ENCODE measurements at regions not wholly inside any gene's neighbourhood (a gene's known extent, or its start where the extent isn't known, plus 50 kb on each side); places are given as distances from the start of the nearest gene placed in this dataset.

GRCh38 chr12:127412866-127413265 is 854.1 kb upstream of the TMEM132C start:
- Histone ChIP-seq H3K9ac (ENCODE audit: low read depth, low read length) (no peak overlapping the region), H3K27ac (ENCODE audit: low read length) (no peak overlapping the region), H3K4me3 (ENCODE audit: low read length) (no peak overlapping the region)

GRCh38 chr12:127414186-127414585 is 852.8 kb upstream of the TMEM132C start:
- H3K27ac ChIP-seq (ENCODE audit: low read length), result no peak overlapping the region
- H3K27me3 ChIP-seq (ENCODE audit: insufficient read depth, low read length), result no peaks in the 10 kb centered on the region
- H3K9me3 ChIP-seq (ENCODE audit: insufficient read depth, low read depth, low read length), result no peaks in the 10 kb centered on the region; the same call in 1 of the 2 replicates
- H3K36me3 ChIP-seq (ENCODE audit: insufficient read depth, low read depth, low read length), result no peaks in the 10 kb centered on the region
- H3K9ac ChIP-seq (ENCODE audit: low read depth, low read length), result no peak overlapping the region
- peaks cover 11% of the 10 kb centered on the region; the same call in 1 of the 2 replicates for H3K4me1 ChIP-seq (ENCODE audit: insufficient read depth, low read length)
- H3K4me3 ChIP-seq (ENCODE audit: low read length), result no peak overlapping the region

More at GRCh38 chr12:127412866-127413265, 854.1 kb upstream of the TMEM132C start:
- no peaks in the 10 kb centered on the region for H3K36me3 ChIP-seq (ENCODE audit: insufficient read depth, low read depth, low read length)
- no peaks in the 10 kb centered on the region; the same call in 1 of the 2 replicates for H3K9me3 ChIP-seq (ENCODE audit: insufficient read depth, low read depth, low read length)
- no peaks in the 10 kb centered on the region for H3K27me3 ChIP-seq (ENCODE audit: insufficient read depth, low read length)
- peaks cover 11% of the 10 kb centered on the region; the same call in 1 of the 2 replicates for H3K4me1 ChIP-seq (ENCODE audit: insufficient read depth, low read length)

- no peaks in the 10 kb centered on the region; the same call in 1 of the 2 replicates for H3K9me3 ChIP-seq (ENCODE audit: insufficient read depth, low read depth, low read length)
- H3K4me3 ChIP-seq (ENCODE audit: low read length), result no peak overlapping the region
- H3K4me1 ChIP-seq (ENCODE audit: insufficient read depth, low read length), result peaks cover 11% of the 10 kb centered on the region; the same call in 1 of the 2 replicates
- H3K27ac ChIP-seq (ENCODE audit: low read length), result no peak overlapping the region
- H3K36me3 ChIP-seq (ENCODE audit: insufficient read depth, low read depth, low read length), result no peaks in the 10 kb centered on the region
- no peaks in the 10 kb centered on the region for H3K27me3 ChIP-seq (ENCODE audit: insufficient read depth, low read length)
- no peak overlapping the region for H3K9ac ChIP-seq (ENCODE audit: low read depth, low read length)
These were observed 852.3 kb upstream of the TMEM132C start for GRCh38 chr12:127414636-127415035.

- Histone ChIP-seq H3K27ac (ENCODE audit: low read length) (no peak overlapping the region), H3K36me3 (ENCODE audit: insufficient read depth, low read depth, low read length) (no peaks in the 10 kb centered on the region), H3K27me3 (ENCODE audit: insufficient read depth, low read length) (no peaks in the 10 kb centered on the region), H3K4me3 (ENCODE audit: low read length) (no peak overlapping the region), H3K9me3 (ENCODE audit: insufficient read depth, low read depth, low read length) (no peaks in the 10 kb centered on the region; the same call in 1 of the 2 replicates), H3K4me1 (ENCODE audit: insufficient read depth, low read length) (peaks cover 11% of the 10 kb centered on the region; the same call in 1 of the 2 replicates), H3K9ac (ENCODE audit: low read depth, low read length) (no peak overlapping the region)
These were observed 850.2 kb upstream of the TMEM132C start for GRCh38 chr12:127416796-127417195.

- Histone ChIP-seq H3K27ac (ENCODE audit: low read length) (no peak overlapping the region), H3K4me3 (ENCODE audit: low read length) (no peak overlapping the region), H3K4me1 (ENCODE audit: insufficient read depth, low read length) (peaks cover 11% of the 10 kb centered on the region; the same call in 1 of the 2 replicates), H3K9ac (ENCODE audit: low read depth, low read length) (no peak overlapping the region), H3K36me3 (ENCODE audit: insufficient read depth, low read depth, low read length) (no peaks in the 10 kb centered on the region), H3K9me3 (ENCODE audit: insufficient read depth, low read depth, low read length) (no peaks in the 10 kb centered on the region; the same call in 1 of the 2 replicates), H3K27me3 (ENCODE audit: insufficient read depth, low read length) (no peaks in the 10 kb centered on the region)
These were observed 847.9 kb upstream of the TMEM132C start for GRCh38 chr12:127419111-127419510.

- Histone ChIP-seq H3K9ac (ENCODE audit: low read depth, low read length) (no peak overlapping the region), H3K27me3 (ENCODE audit: insufficient read depth, low read length) (no peaks in the 10 kb centered on the region), H3K9me3 (ENCODE audit: insufficient read depth, low read depth, low read length) (no peaks in the 10 kb centered on the region; the same call in 1 of the 2 replicates), H3K36me3 (ENCODE audit: insufficient read depth, low read depth, low read length) (no peaks in the 10 kb centered on the region), H3K4me3 (ENCODE audit: low read length) (no peak overlapping the region), H3K27ac (ENCODE audit: low read length) (no peak overlapping the region), H3K4me1 (ENCODE audit: insufficient read depth, low read length) (no peaks in the 10 kb centered on the region)
These were observed 845.4 kb upstream of the TMEM132C start for GRCh38 chr12:127421614-127422013.

GRCh38 chr12:127422935-127423566 is 843.9 kb upstream of the TMEM132C start:
- Histone ChIP-seq H3K9ac (ENCODE audit: low read depth, low read length) (no peak overlapping the region), H3K36me3 (ENCODE audit: insufficient read depth, low read depth, low read length) (no peaks in the 10 kb centered on the region)

GRCh38 chr12:127425474-127425873 is 841.5 kb upstream of the TMEM132C start:
- Histone ChIP-seq H3K4me1 (ENCODE audit: insufficient read depth, low read length) (no peaks in the 10 kb centered on the region), H3K4me3 (ENCODE audit: low read length) (no peak overlapping the region), H3K27me3 (ENCODE audit: insufficient read depth, low read length) (no peaks in the 10 kb centered on the region), H3K36me3 (ENCODE audit: insufficient read depth, low read depth, low read length) (no peaks in the 10 kb centered on the region), H3K9me3 (ENCODE audit: insufficient read depth, low read depth, low read length) (no peaks in the 10 kb centered on the region), H3K27ac (ENCODE audit: low read length) (no peak overlapping the region), H3K9ac (ENCODE audit: low read depth, low read length) (no peak overlapping the region)

More at GRCh38 chr12:127422935-127423566, 843.9 kb upstream of the TMEM132C start:
- no peaks in the 10 kb centered on the region for H3K27me3 ChIP-seq (ENCODE audit: insufficient read depth, low read length)
- no peaks in the 10 kb centered on the region; the same call in 1 of the 2 replicates for H3K9me3 ChIP-seq (ENCODE audit: insufficient read depth, low read depth, low read length)
- no peak overlapping the region for H3K27ac ChIP-seq (ENCODE audit: low read length)
- H3K4me1 ChIP-seq (ENCODE audit: insufficient read depth, low read length), result no peaks in the 10 kb centered on the region
- no peak overlapping the region for H3K4me3 ChIP-seq (ENCODE audit: low read length)

GRCh38 chr12:127428420-127428819 is 838.5 kb upstream of the TMEM132C start:
- Histone ChIP-seq H3K36me3 (ENCODE audit: insufficient read depth, low read depth, low read length) (no peaks in the 10 kb centered on the region), H3K9me3 (ENCODE audit: insufficient read depth, low read depth, low read length) (no peaks in the 10 kb centered on the region), H3K9ac (ENCODE audit: low read depth, low read length) (no peak overlapping the region), H3K4me3 (ENCODE audit: low read length) (no peak overlapping the region), H3K27ac (ENCODE audit: low read length) (no peak overlapping the region), H3K27me3 (ENCODE audit: insufficient read depth, low read length) (no peaks in the 10 kb centered on the region), H3K4me1 (ENCODE audit: insufficient read depth, low read length) (no peaks in the 10 kb centered on the region)

GRCh38 chr12:127429551-127430285 is 837.3 kb upstream of the TMEM132C start:
- Histone ChIP-seq H3K9me3 (ENCODE audit: insufficient read depth, low read depth, low read length) (no peaks in the 10 kb centered on the region), H3K4me1 (ENCODE audit: insufficient read depth, low read length) (no peaks in the 10 kb centered on the region), H3K4me3 (ENCODE audit: low read length) (no peak overlapping the region), H3K9ac (ENCODE audit: low read depth, low read length) (no peak overlapping the region), H3K27ac (ENCODE audit: low read length) (no peak overlapping the region), H3K27me3 (ENCODE audit: insufficient read depth, low read length) (no peaks in the 10 kb centered on the region), H3K36me3 (ENCODE audit: insufficient read depth, low read depth, low read length) (no peaks in the 10 kb centered on the region)

GRCh38 chr12:127430401-127430800 is 836.6 kb upstream of the TMEM132C start:
- H3K27me3 ChIP-seq (ENCODE audit: insufficient read depth, low read length), result no peaks in the 10 kb centered on the region

GRCh38 chr12:127431177-127431576 is 835.8 kb upstream of the TMEM132C start:
- Histone ChIP-seq H3K27ac (ENCODE audit: low read length) (no peak overlapping the region), H3K36me3 (ENCODE audit: insufficient read depth, low read depth, low read length) (no peaks in the 10 kb centered on the region), H3K27me3 (ENCODE audit: insufficient read depth, low read length) (no peaks in the 10 kb centered on the region), H3K9me3 (ENCODE audit: insufficient read depth, low read depth, low read length) (no peaks in the 10 kb centered on the region), H3K4me3 (ENCODE audit: low read length) (no peak overlapping the region), H3K4me1 (ENCODE audit: insufficient read depth, low read length) (no peaks in the 10 kb centered on the region), H3K9ac (ENCODE audit: low read depth, low read length) (no peak overlapping the region)

More at GRCh38 chr12:127430401-127430800, 836.6 kb upstream of the TMEM132C start:
- Histone ChIP-seq H3K4me1 (ENCODE audit: insufficient read depth, low read length) (no peaks in the 10 kb centered on the region), H3K9ac (ENCODE audit: low read depth, low read length) (no peak overlapping the region), H3K4me3 (ENCODE audit: low read length) (no peak overlapping the region), H3K27ac (ENCODE audit: low read length) (no peak overlapping the region), H3K36me3 (ENCODE audit: insufficient read depth, low read depth, low read length) (no peaks in the 10 kb centered on the region), H3K9me3 (ENCODE audit: insufficient read depth, low read depth, low read length) (no peaks in the 10 kb centered on the region)

Measured in iPS-20b (cell line).